HEK293 (cell line): ENCODE measurements at regions not wholly inside any gene's neighbourhood (a gene's known extent, or its start where the extent isn't known, plus 50 kb on each side); places are given as distances from the start of the nearest gene placed in this dataset.

Source experiments
- CTCF ChIP-seq: fragments of 450-650 bp; formaldehyde crosslinking; IDR thresholded peaks from 2 replicates; pipeline ENCODE4 v1.5.1; 2016; ENCODE audit warnings: missing biosample characterization, missing genetic modification characterization
- HOXC10 ChIP-seq: sonication (generic); formaldehyde crosslinking; IDR thresholded peaks from 2 replicates; pipeline ENCODE4 v1.8.1; 2023; ENCODE audit warnings: mild to moderate bottlenecking, missing genetic modification reagents
- PATZ1 ChIP-seq: fragments of 450-650 bp; formaldehyde crosslinking; IDR thresholded peaks from 2 replicates; pipeline ENCODE4 v1.5.1; 2016; ENCODE audit warnings: missing biosample characterization, missing genetic modification characterization
- PRDM4 ChIP-seq: fragments of 450-650 bp; formaldehyde crosslinking; IDR thresholded peaks from 2 replicates; pipeline ENCODE4 v1.5.1; 2017; ENCODE audit warnings: missing biosample characterization, missing genetic modification characterization
- SALL2 ChIP-seq: fragments of 450-650 bp; formaldehyde crosslinking; IDR thresholded peaks from 2 replicates; pipeline ENCODE4 v1.5.0; 2017; ENCODE audit warnings: missing biosample characterization, mild to moderate bottlenecking, missing genetic modification characterization, borderline replicate concordance
- YY1 ChIP-seq: fragments of 450-650 bp; formaldehyde crosslinking; IDR thresholded peaks from 2 replicates; pipeline ENCODE4 v1.5.1; 2018; ENCODE audit warnings: missing biosample characterization, missing genetic modification characterization
- ZFHX2 ChIP-seq: fragments of 450-650 bp; formaldehyde crosslinking; conservative IDR thresholded peaks from 2 replicates; pipeline ENCODE4 v1.5.1; 2016; ENCODE audit warnings: missing biosample characterization, missing genetic modification characterization
- ZNF146 ChIP-seq: fragments of 450-650 bp; formaldehyde crosslinking; IDR thresholded peaks from 2 replicates; pipeline ENCODE4 v1.5.1; 2016; ENCODE audit warnings: missing biosample characterization, missing genetic modification characterization
- ZNF2 ChIP-seq: fragments of 450-650 bp; formaldehyde crosslinking; IDR thresholded peaks from 2 replicates; pipeline ENCODE4 v1.5.1; 2016; ENCODE audit warnings: missing biosample characterization, missing genetic modification characterization
- ZNF488 ChIP-seq: fragments of 450-650 bp; formaldehyde crosslinking; IDR thresholded peaks from 2 replicates; pipeline ENCODE4 v1.5.1; 2016; ENCODE audit warnings: missing biosample characterization, missing genetic modification characterization
- ZNF561 ChIP-seq: fragments of 450-650 bp; IDR thresholded peaks from 2 replicates; pipeline ENCODE4 v1.5.1; 2018; ENCODE audit warnings: missing biosample characterization, missing genetic modification characterization, borderline replicate concordance
- ZNF571 ChIP-seq: fragments of 450-650 bp; formaldehyde crosslinking; IDR thresholded peaks from 2 replicates; pipeline ENCODE4 v1.5.0; 2017; ENCODE audit warnings: missing biosample characterization, missing genetic modification characterization
- TF ChIP-seq, protein P1 (sequence below): fragments of 450-650 bp; formaldehyde crosslinking; IDR thresholded peaks from 2 replicates; pipeline ENCODE4 v1.5.1; 2016; ENCODE audit warnings: missing biosample characterization, missing genetic modification characterization

DNA sequence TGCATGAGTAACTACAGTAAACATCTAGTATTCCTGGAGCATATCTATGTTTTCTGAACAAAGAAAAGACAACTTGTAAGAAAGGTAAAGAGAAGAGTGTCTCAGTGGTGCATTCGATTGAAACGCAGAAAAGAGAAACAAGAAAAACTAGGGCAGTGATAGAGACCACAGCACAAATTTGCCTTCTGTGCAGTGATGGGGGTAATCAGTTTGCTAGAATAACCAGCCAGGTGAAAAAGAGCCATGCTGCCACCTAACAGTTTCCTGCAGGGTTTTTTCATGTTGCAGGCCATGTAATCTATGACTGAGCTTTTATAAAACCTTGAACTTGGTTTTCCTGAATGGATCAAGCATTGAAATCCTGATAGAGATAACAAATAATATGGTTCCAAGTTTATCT is 198.4 kb upstream of the MEF2C start:
- no peak for TF ChIP-seq PRDM4 (tag by site-specific recombination)
- TF ChIP-seq CTCF (tag by site-specific recombination), result no peak
- no peak for TF ChIP-seq SALL2 (tag by site-specific recombination)
- no peak for TF ChIP-seq ZNF488 (tag by site-specific recombination)
- no peak for TF ChIP-seq HOXC10 (CRISPR knock-in tag)
- TF ChIP-seq ZNF561 (tag by site-specific recombination), result no peak
- TF ChIP-seq, protein P1, sequence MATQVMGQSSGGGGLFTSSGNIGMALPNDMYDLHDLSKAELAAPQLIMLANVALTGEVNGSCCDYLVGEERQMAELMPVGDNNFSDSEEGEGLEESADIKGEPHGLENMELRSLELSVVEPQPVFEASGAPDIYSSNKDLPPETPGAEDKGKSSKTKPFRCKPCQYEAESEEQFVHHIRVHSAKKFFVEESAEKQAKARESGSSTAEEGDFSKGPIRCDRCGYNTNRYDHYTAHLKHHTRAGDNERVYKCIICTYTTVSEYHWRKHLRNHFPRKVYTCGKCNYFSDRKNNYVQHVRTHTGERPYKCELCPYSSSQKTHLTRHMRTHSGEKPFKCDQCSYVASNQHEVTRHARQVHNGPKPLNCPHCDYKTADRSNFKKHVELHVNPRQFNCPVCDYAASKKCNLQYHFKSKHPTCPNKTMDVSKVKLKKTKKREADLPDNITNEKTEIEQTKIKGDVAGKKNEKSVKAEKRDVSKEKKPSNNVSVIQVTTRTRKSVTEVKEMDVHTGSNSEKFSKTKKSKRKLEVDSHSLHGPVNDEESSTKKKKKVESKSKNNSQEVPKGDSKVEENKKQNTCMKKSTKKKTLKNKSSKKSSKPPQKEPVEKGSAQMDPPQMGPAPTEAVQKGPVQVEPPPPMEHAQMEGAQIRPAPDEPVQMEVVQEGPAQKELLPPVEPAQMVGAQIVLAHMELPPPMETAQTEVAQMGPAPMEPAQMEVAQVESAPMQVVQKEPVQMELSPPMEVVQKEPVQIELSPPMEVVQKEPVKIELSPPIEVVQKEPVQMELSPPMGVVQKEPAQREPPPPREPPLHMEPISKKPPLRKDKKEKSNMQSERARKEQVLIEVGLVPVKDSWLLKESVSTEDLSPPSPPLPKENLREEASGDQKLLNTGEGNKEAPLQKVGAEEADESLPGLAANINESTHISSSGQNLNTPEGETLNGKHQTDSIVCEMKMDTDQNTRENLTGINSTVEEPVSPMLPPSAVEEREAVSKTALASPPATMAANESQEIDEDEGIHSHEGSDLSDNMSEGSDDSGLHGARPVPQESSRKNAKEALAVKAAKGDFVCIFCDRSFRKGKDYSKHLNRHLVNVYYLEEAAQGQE (tag by site-specific recombination), result no peak
- TF ChIP-seq ZNF571 (tag by site-specific recombination), result no peak
- TF ChIP-seq ZNF2, result no peak
- no peak for TF ChIP-seq YY1
- TF ChIP-seq ZFHX2 (tag by site-specific recombination), result no peak
- TF ChIP-seq ZNF146 (tag by site-specific recombination), result no peak
- no peak for TF ChIP-seq PATZ1 (tag by site-specific recombination)
